Activated CD4-positive, CD25-positive, alpha-beta regulatory T cell treated with anti-CD3 and anti-CD28 coated beads, Interleukin-2, amount 50 U/mL, for 24 hours (primary cell): ENCODE measurements at regions not wholly inside any gene's neighbourhood (a gene's known extent, or its start where the extent isn't known, plus 50 kb on each side); places are given as distances from the start of the nearest gene placed in this dataset.
"Not testable (repeated sequence)": the region's sequence is repeated elsewhere in the genome, so short reads cannot be mapped to it uniquely, and the experiment has no call there.

Experiments used
- ATAC-seq, 2 donors: fragments of 150-1000 bp; cut with Tn5 transposase; one replicate each; pipeline ENCODE4 v1.10.0; 2021; ENCODE audit warnings: mild to moderate bottlenecking in 1 of 2, moderate library complexity in 1 of 2

- ATAC-seq: no peak
Measured at GRCh38 chr4:92235731-92236130, 68.0 kb upstream of the GRID2 start.

GRCh38 chr4:92236877-92237276 lies 66.9 kb upstream of the GRID2 start:
- ATAC-seq: no peak

- ATAC-seq: no peak
Measured at GRCh38 chr4:92237559-92237958, 66.2 kb upstream of the GRID2 start.

- ATAC-seq: no peak
Measured at GRCh38 chr4:92241094-92241493, 62.7 kb upstream of the GRID2 start.

GRCh38 chr4:92246384-92246783 lies 57.4 kb upstream of the GRID2 start:
- no peak for ATAC-seq

- ATAC-seq: no peak
Measured at GRCh38 chr4:92249541-92249940, 54.2 kb upstream of the GRID2 start.

- no peak for ATAC-seq
Measured at GRCh38 chr4:92251711-92252110, 52.1 kb upstream of the GRID2 start.

GRCh38 chr4:92252358-92252757 lies 51.4 kb upstream of the GRID2 start:
- ATAC-seq: not testable (repeated sequence)

- no peak for ATAC-seq
Measured at GRCh38 chr4:92252846-92253245, 50.9 kb upstream of the GRID2 start.

GRCh38 chr4:92253550-92253949 lies 50.2 kb upstream of the GRID2 start:
- ATAC-seq: no peak
